Epithelial cell of esophagus (primary cell): ENCODE measurements at regions not wholly inside any gene's neighbourhood (a gene's known extent, or its start where the extent isn't known, plus 50 kb on each side); places are given as distances from the start of the nearest gene placed in this dataset.

Experiments
- DNase-seq: peaks from one replicate; pipeline ENCODE4 v3.0.0; 2010; ENCODE audit warnings: low read depth
- H3K4me3 ChIP-seq: 2 replicates; pipeline ENCODE4 v1.5.1; 2011; ENCODE audit warnings: mild to moderate bottlenecking, low read length, control low read depth
- TF ChIP-seq, protein P1 (sequence below): IDR thresholded peaks from 2 replicates; pipeline ENCODE4 v1.5.1; 2011; ENCODE audit warnings: low read depth, mild to moderate bottlenecking, low read length, control low read depth, inconsistent platforms; ENCODE audit not compliant: insufficient read depth; ENCODE audit errors: missing control alignments

DNA sequence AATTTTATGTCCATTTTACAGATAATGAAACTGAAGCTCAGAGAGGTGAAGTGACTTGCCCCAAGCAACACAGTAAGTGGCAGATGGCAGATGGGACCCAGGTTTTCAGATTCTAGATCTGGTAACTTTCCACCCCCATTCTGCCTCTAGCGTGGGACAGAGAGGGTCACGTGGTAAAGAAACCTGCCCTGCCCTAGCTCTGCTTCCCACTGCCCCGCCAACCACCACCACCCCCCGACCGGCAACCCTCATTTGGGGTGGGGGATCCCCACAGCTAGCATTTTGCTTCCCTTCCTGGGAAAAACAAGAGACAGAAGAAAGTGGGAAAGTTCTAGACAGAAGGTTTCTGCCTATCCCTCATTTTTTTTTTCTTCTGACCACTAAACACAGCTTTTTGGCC is 172.5 kb downstream of the ACTL7B start:
- TF ChIP-seq, protein P1, sequence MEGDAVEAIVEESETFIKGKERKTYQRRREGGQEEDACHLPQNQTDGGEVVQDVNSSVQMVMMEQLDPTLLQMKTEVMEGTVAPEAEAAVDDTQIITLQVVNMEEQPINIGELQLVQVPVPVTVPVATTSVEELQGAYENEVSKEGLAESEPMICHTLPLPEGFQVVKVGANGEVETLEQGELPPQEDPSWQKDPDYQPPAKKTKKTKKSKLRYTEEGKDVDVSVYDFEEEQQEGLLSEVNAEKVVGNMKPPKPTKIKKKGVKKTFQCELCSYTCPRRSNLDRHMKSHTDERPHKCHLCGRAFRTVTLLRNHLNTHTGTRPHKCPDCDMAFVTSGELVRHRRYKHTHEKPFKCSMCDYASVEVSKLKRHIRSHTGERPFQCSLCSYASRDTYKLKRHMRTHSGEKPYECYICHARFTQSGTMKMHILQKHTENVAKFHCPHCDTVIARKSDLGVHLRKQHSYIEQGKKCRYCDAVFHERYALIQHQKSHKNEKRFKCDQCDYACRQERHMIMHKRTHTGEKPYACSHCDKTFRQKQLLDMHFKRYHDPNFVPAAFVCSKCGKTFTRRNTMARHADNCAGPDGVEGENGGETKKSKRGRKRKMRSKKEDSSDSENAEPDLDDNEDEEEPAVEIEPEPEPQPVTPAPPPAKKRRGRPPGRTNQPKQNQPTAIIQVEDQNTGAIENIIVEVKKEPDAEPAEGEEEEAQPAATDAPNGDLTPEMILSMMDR: no peak

DNA sequence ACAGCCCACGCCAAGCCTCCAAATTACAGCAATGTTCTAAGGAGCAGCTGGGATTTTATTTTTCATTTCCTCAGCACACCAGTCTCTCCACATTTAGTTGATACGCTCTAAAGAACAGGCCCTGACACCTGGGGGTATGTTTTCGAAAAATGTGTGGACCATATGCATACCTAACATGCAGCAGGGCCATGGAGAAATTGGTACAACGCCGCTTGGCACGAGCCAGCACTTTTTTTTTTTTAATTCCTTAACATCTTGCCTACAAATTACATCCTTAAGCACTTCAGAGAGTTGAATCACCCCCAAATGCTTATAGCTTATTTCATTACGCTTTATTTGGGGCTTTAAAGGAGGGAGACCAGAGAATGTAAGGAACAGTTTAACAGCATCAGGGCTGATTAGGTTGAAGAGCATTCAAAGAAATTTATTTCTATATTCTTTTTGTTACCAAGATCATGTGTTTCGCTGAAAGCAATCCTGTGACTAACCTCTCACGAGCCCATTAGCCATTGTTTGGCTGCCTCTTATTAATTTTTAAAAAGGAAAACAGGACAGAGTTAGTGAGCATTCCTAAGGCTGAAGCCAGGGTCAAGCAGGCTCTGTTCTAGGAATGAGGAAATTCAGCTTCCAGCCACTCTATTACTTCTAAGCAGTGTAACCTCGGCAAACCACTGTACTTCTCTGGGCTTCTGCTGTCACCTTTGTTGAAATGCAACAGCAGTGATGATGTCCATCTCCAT is 173.8 kb downstream of the ACTL7B start:
- no peak overlapping the region for H3K4me3 ChIP-seq
- TF ChIP-seq, protein P1: no peak
- no peak for DNase-seq

More for the DNA sequence above, 172.5 kb downstream of the ACTL7B start:
- DNase-seq: no peak
- H3K4me3 ChIP-seq: no peak overlapping the region

GRCh38 chr9:108680946-108681345 is 174.8 kb downstream of the ACTL7B start:
- DNase-seq: no peak
- H3K4me3 ChIP-seq: no peak overlapping the region
- TF ChIP-seq, protein P1: no peak

DNA sequence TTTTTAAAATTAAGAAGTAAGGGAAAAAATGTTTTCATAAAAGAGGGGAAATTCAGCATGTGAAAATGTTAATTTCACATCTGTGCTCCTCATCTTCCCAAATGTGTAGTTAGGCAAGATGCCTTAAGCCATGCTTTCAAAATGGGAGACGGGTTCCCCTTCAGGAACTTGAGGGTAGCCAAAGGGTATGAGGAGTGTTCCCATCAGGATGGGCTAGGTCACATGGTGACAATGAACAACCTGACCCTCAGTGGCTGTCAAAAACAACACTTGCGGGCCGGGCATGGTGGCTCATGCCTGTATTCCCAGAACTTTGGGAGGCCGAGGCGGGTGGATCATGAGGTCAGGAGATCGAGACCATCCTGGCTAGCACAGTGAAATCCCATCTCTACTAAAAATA is 178.0 kb downstream of the ACTL7B start:
- H3K4me3 ChIP-seq: no peak overlapping the region
- no peak for DNase-seq
- TF ChIP-seq, protein P1: no peak

- H3K4me3 ChIP-seq: no peak overlapping the region
- TF ChIP-seq, protein P1: no peak
- no peak for DNase-seq
Measured at GRCh38 chr9:108676355-108676754, 179.4 kb downstream of the ACTL7B start.

DNA sequence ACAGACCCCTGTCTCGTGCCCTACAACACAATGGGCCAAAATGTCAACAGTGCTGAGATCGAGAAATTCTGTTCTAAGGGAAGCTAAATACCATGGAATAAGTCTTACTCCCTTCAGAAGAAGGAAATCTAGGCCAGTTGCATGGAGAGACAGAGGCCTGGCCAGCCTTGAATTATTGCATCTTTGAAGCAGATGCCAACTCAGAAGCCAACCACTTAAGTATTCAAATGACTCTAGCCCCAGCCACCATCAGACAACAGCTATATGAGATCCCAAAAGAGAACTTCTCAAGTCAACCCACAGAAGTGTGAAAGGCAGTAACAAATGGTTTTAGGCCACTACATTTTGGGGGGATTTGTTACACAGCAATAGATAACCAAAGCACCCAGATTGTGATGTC is 180.1 kb downstream of the ACTL7B start:
- DNase-seq: no peak
- TF ChIP-seq, protein P1: no peak
- no peak overlapping the region for H3K4me3 ChIP-seq
